DND-41 (cell line): ENCODE measurements at regions not wholly inside any gene's neighbourhood (a gene's known extent, or its start where the extent isn't known, plus 50 kb on each side); places are given as distances from the start of the nearest gene placed in this dataset.
"Not testable (repeated sequence)": the region's sequence is repeated elsewhere in the genome, so short reads cannot be mapped to it uniquely, and the experiment has no call there.

Experiments
- EZH2 ChIP-seq: IDR thresholded peaks from 3 replicates; pipeline ENCODE4 v1.6.1; 2012; ENCODE audit warnings: borderline replicate concordance, low read depth, mild to moderate bottlenecking, moderate library complexity, low read length, inconsistent platforms; ENCODE audit not compliant: severe bottlenecking
- TF ChIP-seq, protein P1 (sequence below): IDR thresholded peaks from 2 replicates; pipeline ENCODE4 v1.5.1; 2012; ENCODE audit warnings: borderline replicate concordance, low read length, moderate library complexity, mild to moderate bottlenecking; ENCODE audit not compliant: poor library complexity, severe bottlenecking; ENCODE audit errors: extremely low read depth

DNA sequence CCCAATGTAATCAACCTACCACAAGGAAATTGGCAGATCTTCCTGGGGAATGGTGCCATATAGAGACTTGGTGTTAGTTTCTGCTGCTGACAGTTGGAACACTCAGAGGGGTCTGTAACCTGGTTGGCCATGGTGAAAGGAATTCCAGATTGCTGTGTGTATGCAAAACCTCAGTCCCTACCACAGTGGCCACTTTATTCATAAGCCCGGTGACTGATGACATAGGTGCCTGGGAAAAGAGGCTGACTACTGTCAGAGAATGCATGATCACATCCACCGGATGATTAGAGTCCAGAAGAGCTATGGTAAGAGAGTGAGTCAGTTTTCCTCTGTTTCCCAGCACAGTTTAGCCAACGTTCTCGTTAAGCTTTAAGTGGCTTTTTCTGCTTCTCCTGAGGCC is 156.8 kb upstream of the NPAP1 start:
- TF ChIP-seq, protein P1, sequence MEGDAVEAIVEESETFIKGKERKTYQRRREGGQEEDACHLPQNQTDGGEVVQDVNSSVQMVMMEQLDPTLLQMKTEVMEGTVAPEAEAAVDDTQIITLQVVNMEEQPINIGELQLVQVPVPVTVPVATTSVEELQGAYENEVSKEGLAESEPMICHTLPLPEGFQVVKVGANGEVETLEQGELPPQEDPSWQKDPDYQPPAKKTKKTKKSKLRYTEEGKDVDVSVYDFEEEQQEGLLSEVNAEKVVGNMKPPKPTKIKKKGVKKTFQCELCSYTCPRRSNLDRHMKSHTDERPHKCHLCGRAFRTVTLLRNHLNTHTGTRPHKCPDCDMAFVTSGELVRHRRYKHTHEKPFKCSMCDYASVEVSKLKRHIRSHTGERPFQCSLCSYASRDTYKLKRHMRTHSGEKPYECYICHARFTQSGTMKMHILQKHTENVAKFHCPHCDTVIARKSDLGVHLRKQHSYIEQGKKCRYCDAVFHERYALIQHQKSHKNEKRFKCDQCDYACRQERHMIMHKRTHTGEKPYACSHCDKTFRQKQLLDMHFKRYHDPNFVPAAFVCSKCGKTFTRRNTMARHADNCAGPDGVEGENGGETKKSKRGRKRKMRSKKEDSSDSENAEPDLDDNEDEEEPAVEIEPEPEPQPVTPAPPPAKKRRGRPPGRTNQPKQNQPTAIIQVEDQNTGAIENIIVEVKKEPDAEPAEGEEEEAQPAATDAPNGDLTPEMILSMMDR = not testable (repeated sequence)
- not testable (repeated sequence) for TF ChIP-seq EZH2
